CD8-positive, alpha-beta memory T cell (primary cell): ENCODE measurements at regions not wholly inside any gene's neighbourhood (a gene's known extent, or its start where the extent isn't known, plus 50 kb on each side); places are given as distances from the start of the nearest gene placed in this dataset.
A peak's percentile ranks its signal among the peaks of the same experiment; 100 is the strongest.
"Not testable (repeated sequence)": the region's sequence is repeated elsewhere in the genome, so short reads cannot be mapped to it uniquely, and the experiment has no call there.

Experiments
- CTCF ChIA-PET: fragments of 350-600 bp; sonication (Branson Sonifier 250); formaldehyde crosslinking; loops from one replicate; lab custom pipeline; 2021; ENCODE audit warnings: antibody characterized with exemption; lab: Charles Lee
- POLR2A ChIA-PET: fragments of 350-600 bp; sonication (Branson Sonifier 250); formaldehyde crosslinking; loops from one replicate; lab custom pipeline; 2021; ENCODE audit warnings: antibody characterized with exemption; lab: Charles Lee
- DNase-seq, 5 donors: peaks; one replicate each; pipeline versions ENCODE4 v3.0.0 to v3.0.0-alpha.2; 2020 to 2022; ENCODE audit warnings: mixed read lengths in 1 of 5
- H3K27ac ChIP-seq: one replicate; pipeline ENCODE4 v1.7.0; 2013; ENCODE audit warnings: low read depth, mild to moderate bottlenecking, low read length, moderate library complexity
- H3K27me3 ChIP-seq: 2 replicates; pipeline ENCODE4 v1.7.0; 2013; ENCODE audit warnings: low read length, mild to moderate bottlenecking; ENCODE audit not compliant: insufficient read depth, poor library complexity, severe bottlenecking
- H3K36me3 ChIP-seq: 2 replicates; pipeline ENCODE4 v1.7.0; 2013; ENCODE audit warnings: mild to moderate bottlenecking, low read length, moderate library complexity; ENCODE audit not compliant: insufficient read depth
- H3K4me1 ChIP-seq: 2 replicates; pipeline ENCODE4 v1.7.0; 2013; ENCODE audit warnings: mild to moderate bottlenecking, low read length, moderate library complexity; ENCODE audit not compliant: insufficient read depth
- H3K4me3 ChIP-seq: 2 replicates; pipeline ENCODE4 v1.7.0; 2013; ENCODE audit warnings: mild to moderate bottlenecking, low read length
- H3K9me3 ChIP-seq: 2 replicates; pipeline ENCODE4 v1.7.0; 2013; ENCODE audit warnings: mild to moderate bottlenecking, low read length
- H3K27ac Mint-ChIP-seq, 8 donors: one replicate each; pipeline ENCODE4 v1.8.0; 2020 to 2021; ENCODE audit warnings: mixed read lengths in 8 of 8, mild to moderate bottlenecking in 6 of 8, inconsistent platforms in 3 of 8, moderate library complexity in 3 of 8
- H3K27me3 Mint-ChIP-seq, 2 donors: one replicate each; pipeline ENCODE4 v1.8.0; 2020 to 2021; ENCODE audit warnings: mixed read lengths in 2 of 2, mild to moderate bottlenecking in 1 of 2, moderate library complexity in 1 of 2
- H3K36me3 Mint-ChIP-seq, 3 donors: one replicate each; pipeline ENCODE4 v1.8.0; 2020 to 2021; ENCODE audit warnings: mixed read lengths in 3 of 3, inconsistent platforms in 1 of 3, mild to moderate bottlenecking in 1 of 3
- H3K4me1 Mint-ChIP-seq, 3 donors: one replicate each; pipeline ENCODE4 v1.8.0; 2020 to 2021; ENCODE audit warnings: mixed read lengths in 3 of 3, inconsistent platforms in 1 of 3, mild to moderate bottlenecking in 1 of 3
- H3K4me3 Mint-ChIP-seq, 7 donors: one replicate each; pipeline ENCODE4 v1.8.0; 2020 to 2021; ENCODE audit warnings: mixed read lengths in 7 of 7, mild to moderate bottlenecking in 6 of 7, moderate library complexity in 4 of 7, inconsistent platforms in 2 of 7
- H3K9me3 Mint-ChIP-seq, 5 donors: one replicate each; pipeline ENCODE4 v1.8.0; 2020 to 2022; ENCODE audit warnings: mixed read lengths in 5 of 5, mild to moderate bottlenecking in 3 of 5, moderate library complexity in 2 of 5, inconsistent platforms in 1 of 5

DNA sequence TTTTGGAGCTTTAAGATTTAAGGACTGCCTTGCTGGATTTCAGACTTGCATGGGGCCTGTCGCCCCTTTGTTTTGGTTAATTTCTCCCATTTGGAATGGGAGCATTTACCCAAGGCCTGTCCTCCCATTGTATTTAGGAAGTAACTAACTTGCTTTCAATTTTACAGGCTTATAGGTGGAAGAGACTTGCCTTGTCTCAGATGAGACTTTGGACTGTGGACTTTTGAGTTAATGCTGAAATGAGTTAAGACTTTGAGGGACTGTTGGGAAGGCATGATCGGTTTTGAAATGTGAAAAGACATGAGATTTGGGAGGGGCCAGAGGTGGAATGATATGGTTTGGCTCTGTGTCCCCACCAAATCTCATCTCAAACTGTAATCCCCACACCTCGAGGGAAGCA is 56.5 kb upstream of the TNFSF10 start:
- Mint-ChIP-seq H3K36me3 (peaks cover 0 to 12% (median 0%) of the 10 kb centered on the region in 3 donors), H3K27ac (peak overlapping the region; percentile 30 to 92 (median 76)), H3K4me1 (peaks cover 56 to 76% (median 70%) of the 10 kb centered on the region in 3 donors), H3K4me3 (peak overlapping the region in 5 of 7 donors; percentile 19 to 72 (median 64))
- POLR2A ChIA-PET, H3K36me3 ChIP-seq, H3K9me3 Mint-ChIP-seq, H3K27me3 Mint-ChIP-seq, H3K27me3 ChIP-seq, DNase-seq, H3K4me3 ChIP-seq, H3K9me3 ChIP-seq, H3K27ac ChIP-seq: not testable (repeated sequence)
- CTCF ChIA-PET: interaction anchor here (1.4 kb wide), 1 partner anchor 16 kb away, joined by 6 read pairs; no protein-coding TSS in a partner anchor
- H3K4me1 ChIP-seq: peaks cover 43% of the 10 kb centered on the region

DNA sequence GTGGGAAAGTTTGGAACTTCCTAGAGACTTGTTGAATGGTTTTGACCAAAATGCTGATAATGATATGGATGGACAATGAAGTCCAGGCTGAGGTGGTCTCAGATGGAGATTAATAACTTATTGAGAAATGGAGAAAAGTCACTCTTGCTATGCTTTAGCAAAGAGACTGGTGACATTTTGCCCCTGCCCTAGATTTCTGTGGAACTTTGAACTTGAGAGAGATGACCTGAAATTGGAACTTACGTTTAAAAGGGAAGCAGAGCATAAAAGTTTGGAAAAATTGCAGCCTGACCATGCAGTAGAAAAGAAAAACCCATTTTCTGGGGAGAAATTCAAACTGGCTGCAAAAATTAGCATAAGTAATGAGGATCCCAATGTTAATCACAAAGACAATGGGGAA is 55.5 kb upstream of the TNFSF10 start:
- H3K9me3 ChIP-seq, H3K4me3 ChIP-seq, H3K27me3 ChIP-seq, H3K9me3 Mint-ChIP-seq, H3K36me3 ChIP-seq, H3K27ac ChIP-seq, H3K27me3 Mint-ChIP-seq, DNase-seq: not testable (repeated sequence)
- CTCF ChIA-PET: interaction anchor here (1.4 kb wide), 1 partner anchor 17 kb away, joined by 6 read pairs; no protein-coding TSS in a partner anchor
- peak overlapping the region in 1 of 8 donors; percentile 33 for H3K27ac Mint-ChIP-seq
- H3K4me3 Mint-ChIP-seq: peak overlapping the region in 2 of 7 donors; percentile 5 to 26
- H3K4me1 Mint-ChIP-seq: peaks cover 56 to 69% (median 63%) of the 10 kb centered on the region in 3 donors
- peaks cover 0 to 12% (median 0%) of the 10 kb centered on the region in 3 donors for H3K36me3 Mint-ChIP-seq
- POLR2A ChIA-PET: interaction anchor here (0.5 kb wide), 1 partner anchor 50 kb away, joined by 3 read pairs; no protein-coding TSS in a partner anchor
- H3K4me1 ChIP-seq: peaks cover 43% of the 10 kb centered on the region

DNA sequence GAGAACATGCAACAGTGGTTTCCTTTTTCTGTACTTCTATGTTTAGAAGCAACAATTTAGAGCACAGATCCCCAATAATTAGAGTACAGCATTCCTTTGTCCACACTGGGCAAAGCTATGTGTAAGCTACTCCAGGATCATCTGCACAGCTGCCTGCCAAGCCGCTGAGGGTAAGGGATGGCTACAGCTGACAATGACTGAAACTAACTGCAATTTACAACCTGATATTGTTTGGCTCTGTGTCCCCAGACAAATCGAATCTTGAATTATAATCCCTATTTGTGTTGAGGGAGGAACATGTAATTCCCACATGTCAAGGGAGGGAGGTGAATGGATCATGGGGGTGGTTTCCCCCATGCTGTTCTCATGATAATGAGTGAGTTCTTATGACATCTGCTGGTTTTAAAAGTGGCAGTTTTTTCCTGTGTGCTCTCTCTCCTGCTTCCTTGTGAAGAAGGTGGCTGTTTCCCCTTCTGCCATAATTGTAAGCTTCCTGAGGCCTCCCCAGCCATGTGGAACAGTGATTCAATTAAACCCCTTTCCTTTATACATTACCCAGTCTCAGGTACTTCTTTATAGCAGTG is 54.8 kb upstream of the TNFSF10 start:
- H3K27ac Mint-ChIP-seq: peak overlapping the region in 4 of 8 donors; percentile 25 to 67 (median 56)
- peak overlapping the region in 3 of 7 donors; percentile 4 to 26 (median 5) for H3K4me3 Mint-ChIP-seq

DNA sequence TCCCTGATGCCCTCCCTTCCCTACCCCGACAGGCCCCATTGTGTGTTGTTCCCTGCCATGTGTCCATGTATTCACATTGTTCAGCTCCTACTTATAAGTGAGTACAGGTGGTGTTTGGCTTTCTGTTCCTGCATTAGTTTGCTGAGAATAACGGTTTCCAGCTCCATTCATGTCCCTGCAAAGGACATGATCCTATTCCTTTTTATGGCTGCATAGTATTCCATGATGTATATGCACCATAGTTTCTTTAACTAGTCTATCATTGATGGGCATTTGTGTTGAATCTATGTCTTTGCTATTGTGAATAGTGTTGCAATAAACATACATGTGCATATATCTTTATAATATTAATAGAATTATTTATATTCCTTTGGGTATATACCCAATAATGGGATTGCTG is 52.1 kb upstream of the TNFSF10 start:
- peaks cover 0 to 24% (median 0%) of the 10 kb centered on the region in 3 donors for H3K36me3 Mint-ChIP-seq
- no peak overlapping the region for H3K27ac Mint-ChIP-seq
- Histone ChIP-seq H3K4me1 (peaks cover 27% of the 10 kb centered on the region), H3K36me3 (no peaks in the 10 kb centered on the region), H3K9me3 (no peaks in the 10 kb centered on the region), H3K27me3 (no peaks in the 10 kb centered on the region), H3K27ac (no peak overlapping the region), H3K4me3 (no peak overlapping the region)
- peaks cover 0 to 12% (median 10%) of the 10 kb centered on the region in 5 donors for H3K9me3 Mint-ChIP-seq
- ChIA-PET CTCF (interaction anchor here (2.3 kb wide), 1 partner anchor 21 kb away, joined by 6 read pairs; no protein-coding TSS in a partner anchor), POLR2A (no interaction called here)
- no peak overlapping the region for H3K4me3 Mint-ChIP-seq
- peaks cover 0 to 3% of the 10 kb centered on the region in 2 donors for H3K27me3 Mint-ChIP-seq
- H3K4me1 Mint-ChIP-seq: peaks cover 31 to 36% (median 31%) of the 10 kb centered on the region in 3 donors
- DNase-seq: no peak

More for the DNA sequence above, 54.8 kb upstream of the TNFSF10 start:
- Histone ChIP-seq H3K27me3 (no peaks in the 10 kb centered on the region), H3K9me3 (no peaks in the 10 kb centered on the region), H3K4me3 (no peak overlapping the region), H3K4me1 (peaks cover 43% of the 10 kb centered on the region), H3K36me3 (no peaks in the 10 kb centered on the region), H3K27ac (no peak overlapping the region)
- H3K27me3 Mint-ChIP-seq: peaks cover 0 to 3% of the 10 kb centered on the region in 2 donors
- ChIA-PET POLR2A (no interaction called here), CTCF (no interaction called here)
- peaks cover 0 to 1% (median 0%) of the 10 kb centered on the region in 5 donors for H3K9me3 Mint-ChIP-seq
- peaks cover 0 to 13% (median 0%) of the 10 kb centered on the region in 3 donors for H3K36me3 Mint-ChIP-seq
- peaks cover 56 to 63% (median 58%) of the 10 kb centered on the region in 3 donors for H3K4me1 Mint-ChIP-seq
- no peak for DNase-seq

DNA sequence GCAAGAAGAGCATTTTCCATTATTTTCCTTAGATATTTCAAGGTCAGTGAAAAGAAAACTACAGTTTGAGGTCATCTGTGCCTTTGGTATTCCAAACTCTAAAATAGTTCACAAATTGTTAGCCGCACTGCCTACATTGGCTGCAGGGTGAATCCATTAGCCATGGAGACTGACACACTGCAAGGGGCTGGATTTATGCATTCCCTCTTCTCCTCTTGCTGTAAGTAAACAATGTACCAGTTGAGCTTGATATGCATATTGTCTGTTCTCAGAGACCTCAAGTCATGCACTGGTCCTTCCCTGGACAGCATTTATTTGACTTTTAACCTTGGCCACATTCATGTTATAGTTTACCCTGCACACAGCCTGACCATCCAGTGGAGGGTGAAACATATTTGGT is 50.2 kb upstream of the TNFSF10 start:
- H3K27ac Mint-ChIP-seq: no peak overlapping the region
- Histone ChIP-seq H3K27me3 (no peaks in the 10 kb centered on the region), H3K9me3 (no peaks in the 10 kb centered on the region), H3K4me1 (peaks cover 8% of the 10 kb centered on the region), H3K27ac (no peak overlapping the region), H3K36me3 (no peaks in the 10 kb centered on the region), H3K4me3 (no peak overlapping the region)
- H3K4me1 Mint-ChIP-seq: peaks cover 12 to 19% (median 13%) of the 10 kb centered on the region in 3 donors
- ChIA-PET CTCF (interaction anchor here (2.3 kb wide), 1 partner anchor 23 kb away, joined by 6 read pairs; no protein-coding TSS in a partner anchor), POLR2A (no interaction called here)
- no peak overlapping the region for H3K4me3 Mint-ChIP-seq
- H3K36me3 Mint-ChIP-seq: peaks cover 0 to 24% (median 0%) of the 10 kb centered on the region in 3 donors
- H3K27me3 Mint-ChIP-seq: peaks cover 0 to 3% of the 10 kb centered on the region in 2 donors
- no peak for DNase-seq
- peaks cover 0 to 14% (median 10%) of the 10 kb centered on the region in 5 donors for H3K9me3 Mint-ChIP-seq
